ENCODE measurements at regions not wholly inside any gene's neighbourhood (a gene's known extent, or its start where the extent isn't known, plus 50 kb on each side); places are given as distances from the start of the nearest gene placed in this dataset.

- Histone ChIP-seq H3K36me3 (peaks cover 0 to 67% of the 10 kb centered on the region in 2 donors), H3K4me3 (no peak overlapping the region), H3K27me3 (no peaks in the 10 kb centered on the region), H3K9me3 (no peaks in the 10 kb centered on the region), H3K27ac (no peak overlapping the region), H3K4me1 (no peaks in the 10 kb centered on the region)
- TF ChIP-seq CTCF (IDR thresholded peaks at IDR 0.05) = no peak
- TF ChIP-seq POLR2A (IDR thresholded peaks at IDR 0.05) = no peak
- TF ChIP-seq EP300 (IDR thresholded peaks at IDR 0.05) = no peak
- TF ChIP-seq POLR2AphosphoS5 (IDR thresholded peaks at IDR 0.05) = no peak
- no peak for ATAC-seq
These were observed 58.9 kb upstream of the ANKS1B start for GRCh38 chr12:100043631-100044030.
